ENCODE measurements at regions not wholly inside any gene's neighbourhood (a gene's known extent, or its start where the extent isn't known, plus 50 kb on each side); places are given as distances from the start of the nearest gene placed in this dataset.

- ATAC-seq (ENCODE audit: low read depth in 2 of 2) = no peak
- H3K4me3 Mint-ChIP-seq = no peak overlapping the region
- no peaks in the 10 kb centered on the region for H3K36me3 Mint-ChIP-seq
- DNase-seq = no peak
- H3K9me3 Mint-ChIP-seq = peaks cover 0 to 7% (median 4%) of the 10 kb centered on the region in 7 donors
- peaks cover 0 to 5% (median 0%) of the 10 kb centered on the region in 3 donors for H3K27me3 Mint-ChIP-seq
- H3K4me1 Mint-ChIP-seq = peaks cover 0 to 6% (median 0%) of the 10 kb centered on the region in 3 donors
- no peak overlapping the region for H3K27ac Mint-ChIP-seq
These were observed 701.2 kb upstream of the TBX3 start for GRCh38 chr12:115385141-115385540.

GRCh38 chr12:115384391-115384790, 700.4 kb upstream of the TBX3 start:
- no peak for ATAC-seq (ENCODE audit: low read depth in 2 of 2)
- Mint-ChIP-seq H3K4me1 (peaks cover 0 to 6% (median 0%) of the 10 kb centered on the region in 3 donors), H3K9me3 (peaks cover 0 to 7% (median 2%) of the 10 kb centered on the region in 7 donors), H3K27me3 (peaks cover 0 to 5% (median 0%) of the 10 kb centered on the region in 3 donors), H3K27ac (no peak overlapping the region), H3K36me3 (no peaks in the 10 kb centered on the region), H3K4me3 (no peak overlapping the region)
- DNase-seq = no peak

- Mint-ChIP-seq H3K27ac (peak overlapping the region in 1 of 6 donors; percentile 18), H3K4me3 (no peak overlapping the region), H3K27me3 (peaks cover 0 to 5% (median 0%) of the 10 kb centered on the region in 3 donors), H3K36me3 (no peaks in the 10 kb centered on the region), H3K4me1 (peaks cover 0 to 6% (median 0%) of the 10 kb centered on the region in 3 donors), H3K9me3 (peaks cover 0 to 7% (median 2%) of the 10 kb centered on the region in 7 donors)
- no peak for DNase-seq
- ATAC-seq (ENCODE audit: low read depth in 2 of 2) = no peak
These were observed 699.7 kb upstream of the TBX3 start for GRCh38 chr12:115383668-115384067.

GRCh38 chr12:115382681-115383080, 698.7 kb upstream of the TBX3 start:
- DNase-seq (no peak), ATAC-seq (ENCODE audit: low read depth in 2 of 2) (no peak)
- Mint-ChIP-seq H3K36me3 (no peaks in the 10 kb centered on the region), H3K4me3 (no peak overlapping the region), H3K27ac (no peak overlapping the region), H3K27me3 (peaks cover 0 to 5% (median 0%) of the 10 kb centered on the region in 3 donors), H3K9me3 (peaks cover 0 to 7% (median 2%) of the 10 kb centered on the region in 7 donors), H3K4me1 (peaks cover 0 to 6% (median 0%) of the 10 kb centered on the region in 3 donors)

GRCh38 chr12:115380546-115381120, 696.7 kb upstream of the TBX3 start:
- Mint-ChIP-seq H3K27ac (no peak overlapping the region), H3K4me1 (peaks cover 0 to 6% (median 0%) of the 10 kb centered on the region in 3 donors), H3K27me3 (peaks cover 0 to 5% (median 0%) of the 10 kb centered on the region in 3 donors), H3K9me3 (peaks cover 0 to 9% (median 0%) of the 10 kb centered on the region in 7 donors), H3K4me3 (peak overlapping the region in 2 of 8 donors; percentile 22 to 45), H3K36me3 (no peaks in the 10 kb centered on the region)
- ATAC-seq (ENCODE audit: low read depth in 2 of 2) (no peak), DNase-seq (no peak)

- ATAC-seq (ENCODE audit: low read depth in 2 of 2) (no peak), DNase-seq (no peak)
- Mint-ChIP-seq H3K27ac (no peak overlapping the region), H3K4me3 (no peak overlapping the region), H3K36me3 (no peaks in the 10 kb centered on the region), H3K9me3 (peaks cover 0 to 10% (median 4%) of the 10 kb centered on the region in 7 donors), H3K27me3 (peaks cover 0 to 5% (median 0%) of the 10 kb centered on the region in 3 donors), H3K4me1 (peaks cover 0 to 6% (median 0%) of the 10 kb centered on the region in 3 donors)
These were observed 694.3 kb upstream of the TBX3 start for GRCh38 chr12:115378291-115378690.

- H3K27ac Mint-ChIP-seq = no peak overlapping the region
These were observed 693.8 kb upstream of the TBX3 start for GRCh38 chr12:115377779-115378178.

GRCh38 chr12:115377230-115377629, 693.3 kb upstream of the TBX3 start:
- no peaks in the 10 kb centered on the region for H3K36me3 Mint-ChIP-seq
- H3K4me1 Mint-ChIP-seq = peaks cover 0 to 6% (median 0%) of the 10 kb centered on the region in 3 donors
- DNase-seq (no peak), ATAC-seq (ENCODE audit: low read depth in 2 of 2) (no peak)
- peaks cover 0 to 11% (median 4%) of the 10 kb centered on the region in 7 donors for H3K9me3 Mint-ChIP-seq
- H3K4me3 Mint-ChIP-seq = no peak overlapping the region
- H3K27me3 Mint-ChIP-seq = peaks cover 0 to 5% (median 0%) of the 10 kb centered on the region in 3 donors
- H3K27ac Mint-ChIP-seq = no peak overlapping the region

More at GRCh38 chr12:115377779-115378178, 693.8 kb upstream of the TBX3 start:
- peaks cover 0 to 10% (median 4%) of the 10 kb centered on the region in 7 donors for H3K9me3 Mint-ChIP-seq
- peaks cover 0 to 6% (median 0%) of the 10 kb centered on the region in 3 donors for H3K4me1 Mint-ChIP-seq
- H3K36me3 Mint-ChIP-seq = no peaks in the 10 kb centered on the region
- DNase-seq (no peak), ATAC-seq (ENCODE audit: low read depth in 2 of 2) (no peak)
- no peak overlapping the region for H3K4me3 Mint-ChIP-seq
- H3K27me3 Mint-ChIP-seq = peaks cover 0 to 5% (median 0%) of the 10 kb centered on the region in 3 donors

GRCh38 chr12:115375186-115375991, 691.4 kb upstream of the TBX3 start:
- H3K27ac Mint-ChIP-seq = no peak overlapping the region
- H3K9me3 Mint-ChIP-seq = peaks cover 0 to 10% (median 4%) of the 10 kb centered on the region in 7 donors
- ATAC-seq (ENCODE audit: low read depth in 2 of 2) (no peak), DNase-seq (no peak)
- peaks cover 0 to 2% (median 0%) of the 10 kb centered on the region in 3 donors for H3K4me1 Mint-ChIP-seq
- peaks cover 0 to 3% (median 0%) of the 10 kb centered on the region in 3 donors for H3K27me3 Mint-ChIP-seq
- no peaks in the 10 kb centered on the region for H3K36me3 Mint-ChIP-seq
- H3K4me3 Mint-ChIP-seq = no peak overlapping the region

- DNase-seq (no peak), ATAC-seq (ENCODE audit: low read depth in 2 of 2) (no peak)
- H3K27ac Mint-ChIP-seq = peak overlapping the region in 1 of 6 donors; percentile 33
- no peak overlapping the region for H3K4me3 Mint-ChIP-seq
- H3K4me1 Mint-ChIP-seq = no peaks in the 10 kb centered on the region
- no peaks in the 10 kb centered on the region for H3K36me3 Mint-ChIP-seq
- peaks cover 0 to 10% (median 5%) of the 10 kb centered on the region in 7 donors for H3K9me3 Mint-ChIP-seq
- no peaks in the 10 kb centered on the region for H3K27me3 Mint-ChIP-seq
These were observed 690.7 kb upstream of the TBX3 start for GRCh38 chr12:115374480-115375185.

GRCh38 chr12:115371711-115372110, 687.7 kb upstream of the TBX3 start:
- Mint-ChIP-seq H3K27ac (no peak overlapping the region), H3K27me3 (peaks cover 0 to 6% (median 0%) of the 10 kb centered on the region in 3 donors), H3K4me3 (no peak overlapping the region), H3K36me3 (no peaks in the 10 kb centered on the region), H3K4me1 (no peaks in the 10 kb centered on the region), H3K9me3 (peaks cover 0 to 14% (median 6%) of the 10 kb centered on the region in 7 donors)
- ATAC-seq (ENCODE audit: low read depth in 2 of 2) (no peak), DNase-seq (no peak)

GRCh38 chr12:115370650-115371049, 686.7 kb upstream of the TBX3 start:
- no peak for DNase-seq
- H3K36me3 Mint-ChIP-seq = peaks cover 0 to 5% of the 10 kb centered on the region in 2 donors
- peaks cover 4 to 15% (median 7%) of the 10 kb centered on the region in 7 donors for H3K9me3 Mint-ChIP-seq
- H3K4me1 Mint-ChIP-seq = no peaks in the 10 kb centered on the region
- ATAC-seq (ENCODE audit: low read depth in 2 of 2) = no peak
- peaks cover 0 to 6% (median 0%) of the 10 kb centered on the region in 3 donors for H3K27me3 Mint-ChIP-seq
- no peak overlapping the region for H3K27ac Mint-ChIP-seq
- no peak overlapping the region for H3K4me3 Mint-ChIP-seq

GRCh38 chr12:115370207-115370606, 686.2 kb upstream of the TBX3 start:
- H3K9me3 Mint-ChIP-seq = peaks cover 6 to 18% (median 8%) of the 10 kb centered on the region in 7 donors
- peaks cover 0 to 6% (median 0%) of the 10 kb centered on the region in 3 donors for H3K27me3 Mint-ChIP-seq
- no peak overlapping the region for H3K27ac Mint-ChIP-seq
- H3K4me1 Mint-ChIP-seq = no peaks in the 10 kb centered on the region
- ATAC-seq (ENCODE audit: low read depth in 2 of 2) = no peak
- no peak for DNase-seq
- H3K36me3 Mint-ChIP-seq = peaks cover 0 to 5% of the 10 kb centered on the region in 2 donors
- H3K4me3 Mint-ChIP-seq = no peak overlapping the region

Measured in naive B cell (primary cell).